HEK293T (cell line): ENCODE measurements at regions not wholly inside any gene's neighbourhood (a gene's known extent, or its start where the extent isn't known, plus 50 kb on each side); places are given as distances from the start of the nearest gene placed in this dataset.

Experiments
- ARNT ChIP-seq: fragments of 450-650 bp; IDR thresholded peaks from 2 replicates; pipeline ENCODE4 v1.6.1; 2017; ENCODE audit warnings: mild to moderate bottlenecking
- BHLHE40 ChIP-seq: fragments of 450-650 bp; IDR thresholded peaks from 2 replicates; pipeline ENCODE4 v1.6.1; 2016; ENCODE audit warnings: mild to moderate bottlenecking, moderate library complexity, borderline replicate concordance
- CTBP1 ChIP-seq: fragments of 450-650 bp; IDR thresholded peaks from 2 replicates; pipeline ENCODE4 v1.6.1; 2016; ENCODE audit warnings: borderline replicate concordance
- FOXA1 ChIP-seq: fragments of 450-650 bp; IDR thresholded peaks from 2 replicates; pipeline ENCODE4 v1.6.1; 2016; ENCODE audit warnings: mild to moderate bottlenecking
- PKNOX1 ChIP-seq: fragments of 450-650 bp; IDR thresholded peaks from 2 replicates; pipeline ENCODE4 v1.6.1; 2016
- SP1 ChIP-seq: fragments of 450-650 bp; IDR thresholded peaks from 2 replicates; pipeline ENCODE4 v1.6.1; 2017
- TARDBP ChIP-seq: fragments of 450-650 bp; IDR thresholded peaks from 2 replicates; pipeline ENCODE4 v1.6.1; 2016
- ZNF384 ChIP-seq: fragments of 450-650 bp; IDR thresholded peaks from 2 replicates; pipeline ENCODE4 v1.6.1; 2016

- no peak for TF ChIP-seq BHLHE40
- TF ChIP-seq SP1: no peak
- no peak for TF ChIP-seq PKNOX1
- no peak for TF ChIP-seq ARNT
- no peak for TF ChIP-seq CTBP1
- TF ChIP-seq TARDBP: no peak
- TF ChIP-seq FOXA1: no peak
- TF ChIP-seq ZNF384: no peak
Measured at GRCh38 chr11:131111775-131112174, 195.5 kb upstream of the SNX19 start.
